Occipital lobe (tissue), 1 donor: ENCODE measurements at regions not wholly inside any gene's neighbourhood (a gene's known extent, or its start where the extent isn't known, plus 50 kb on each side); places are given as distances from the start of the nearest gene placed in this dataset.

Experiments
- DNase-seq: peaks from one replicate; lab custom pipeline; 2025; lab: John Stamatoyannopoulos, UW

DNA sequence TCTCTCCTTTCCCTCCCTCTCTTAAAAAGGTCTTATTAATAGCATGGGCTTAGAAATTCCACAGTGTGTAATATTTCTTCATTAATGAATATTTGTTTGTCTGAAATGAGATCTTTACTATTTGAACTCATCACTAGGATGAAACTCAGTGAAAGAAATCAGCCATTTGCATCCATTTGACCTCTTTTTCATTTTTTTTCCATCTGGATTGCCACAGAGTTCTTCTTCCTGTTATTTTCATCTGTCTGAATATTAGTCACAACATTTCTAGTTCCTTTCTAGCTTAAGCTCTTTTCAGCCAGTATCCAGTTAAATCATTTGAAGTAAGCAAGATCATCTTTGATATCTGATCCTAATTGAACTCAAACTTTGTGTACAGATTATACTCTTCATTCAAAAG, 69.2 kb upstream of the PLS3 start:
- no peak for DNase-seq

DNA sequence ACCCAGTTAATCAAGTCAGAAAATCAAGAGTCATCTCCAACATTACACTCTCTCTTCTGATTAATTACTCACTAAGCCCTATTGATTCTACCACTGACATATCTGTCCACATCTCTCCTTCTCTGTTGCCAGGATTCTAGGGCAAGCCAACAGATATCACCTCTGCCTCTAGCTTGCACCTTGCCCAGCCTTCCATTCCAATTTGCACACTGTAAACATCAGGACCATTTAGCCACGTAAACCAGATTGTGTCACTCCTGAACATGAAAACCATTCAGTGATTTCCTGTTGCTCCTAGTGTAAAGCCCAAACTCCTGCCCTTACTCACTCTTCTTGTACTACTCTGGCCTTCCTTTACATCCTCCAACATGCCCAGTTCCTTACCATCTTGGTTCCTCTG, 68.0 kb upstream of the PLS3 start:
- DNase-seq: no peak

- DNase-seq: no peak
Observed at GRCh38 chrX:115494161-115494560, 66.8 kb upstream of the PLS3 start.

GRCh38 chrX:115499112-115499805, 61.7 kb upstream of the PLS3 start:
- no peak for DNase-seq

GRCh38 chrX:115503099-115503498, 57.9 kb upstream of the PLS3 start:
- no peak for DNase-seq

DNA sequence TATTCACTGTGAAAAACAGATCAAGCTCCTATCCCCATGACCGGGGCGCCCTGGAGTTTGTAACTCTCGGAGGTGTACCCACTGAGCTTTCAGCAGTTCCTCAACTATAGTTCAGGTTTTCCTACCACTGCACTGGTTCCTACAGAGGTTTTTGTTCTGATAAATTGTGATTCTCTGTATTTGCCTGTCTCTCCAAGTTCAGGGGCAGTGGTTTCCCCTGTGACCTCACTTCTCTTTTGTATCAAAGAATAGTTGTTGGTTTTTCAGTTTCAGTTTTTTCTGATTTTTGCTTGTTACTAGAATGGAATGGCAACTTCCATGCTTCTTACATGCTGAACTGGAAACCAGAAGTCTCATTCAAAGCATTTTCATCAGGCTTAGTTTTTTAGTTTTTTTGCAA, 56.8 kb upstream of the PLS3 start:
- no peak for DNase-seq
